Kasumi-1 (cell line): ENCODE measurements at regions not wholly inside any gene's neighbourhood (a gene's known extent, or its start where the extent isn't known, plus 50 kb on each side); places are given as distances from the start of the nearest gene placed in this dataset.
"Not testable (repeated sequence)": the region's sequence is repeated elsewhere in the genome, so short reads cannot be mapped to it uniquely, and the experiment has no call there.

Experiments
- DNase-seq, 2 experiments: peaks; one replicate each; lab custom pipeline; 2025; lab: John Stamatoyannopoulos, UW

DNA sequence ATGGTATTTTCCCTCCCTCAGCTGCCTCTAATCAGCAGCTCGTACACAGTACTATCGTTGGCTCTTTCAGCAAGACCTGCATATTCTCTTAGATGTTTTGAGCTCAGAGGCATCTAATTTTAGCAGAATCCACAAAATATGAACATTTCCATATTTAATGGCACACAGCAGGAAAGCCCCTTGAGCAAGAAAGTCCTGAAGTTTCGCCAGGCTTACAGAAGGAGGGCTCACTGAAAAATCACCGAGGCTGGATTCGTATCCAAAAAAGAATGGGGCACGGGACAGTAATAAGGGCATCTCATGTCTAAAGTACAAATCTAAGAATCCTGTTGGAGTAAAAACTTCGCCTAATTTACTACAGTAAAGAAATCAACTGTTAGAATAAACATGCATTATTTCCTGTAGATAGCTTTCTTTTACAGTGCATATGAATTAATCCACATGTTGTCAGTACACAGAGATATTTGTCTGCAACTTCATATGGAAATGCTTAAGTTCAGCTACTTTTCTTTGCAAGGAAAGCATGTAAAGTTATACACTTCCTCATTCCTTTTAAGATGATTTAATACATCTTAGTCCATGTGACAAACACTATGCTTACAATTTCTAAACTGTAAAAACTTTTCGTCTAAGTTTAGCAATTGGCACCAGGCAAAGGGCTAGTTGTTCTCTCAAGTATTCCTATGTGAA, 1205.3 kb upstream of the ADGRL4 start:
- no peak for DNase-seq

DNA sequence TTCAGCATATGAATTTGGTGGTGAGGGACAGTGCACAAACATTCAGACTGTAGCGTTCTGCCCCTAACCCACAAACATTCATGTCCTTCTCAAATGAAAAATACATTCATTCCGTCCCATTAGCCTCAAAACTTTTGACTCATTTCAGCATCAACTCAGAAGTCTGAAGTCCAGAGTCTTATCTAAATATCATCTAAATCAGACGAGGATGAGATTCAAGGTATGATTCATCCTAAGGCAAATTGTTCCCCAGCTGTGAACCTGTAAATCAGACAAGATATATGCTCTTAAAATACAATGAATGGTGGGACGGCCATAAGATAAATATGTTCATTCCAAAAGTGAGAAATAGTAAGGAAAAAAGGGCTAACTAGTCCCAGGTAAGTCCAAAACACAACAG, 1195.6 kb upstream of the ADGRL4 start:
- no peak for DNase-seq

DNA sequence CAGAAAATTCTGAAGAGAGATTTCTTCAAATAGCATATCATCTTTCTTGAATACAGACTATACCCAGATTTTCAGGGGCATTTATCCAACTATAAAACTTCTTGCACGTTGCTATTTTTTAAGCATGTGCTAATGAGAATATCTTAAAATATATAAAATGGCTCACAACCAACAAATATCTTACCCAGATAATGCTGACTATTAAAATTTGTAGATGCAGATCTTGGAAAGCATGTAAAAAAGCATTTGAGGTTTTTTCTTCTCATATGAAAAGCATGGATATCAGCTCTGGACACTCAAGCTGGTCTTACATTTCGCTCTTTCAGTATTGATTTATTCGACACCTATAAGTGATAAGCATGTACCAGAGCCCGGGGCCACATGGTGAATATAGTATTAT, 1187.7 kb upstream of the ADGRL4 start:
- no peak for DNase-seq

- DNase-seq = no peak
Measured at GRCh38 chr1:80181418-80181817, 1174.9 kb upstream of the ADGRL4 start.

DNA sequence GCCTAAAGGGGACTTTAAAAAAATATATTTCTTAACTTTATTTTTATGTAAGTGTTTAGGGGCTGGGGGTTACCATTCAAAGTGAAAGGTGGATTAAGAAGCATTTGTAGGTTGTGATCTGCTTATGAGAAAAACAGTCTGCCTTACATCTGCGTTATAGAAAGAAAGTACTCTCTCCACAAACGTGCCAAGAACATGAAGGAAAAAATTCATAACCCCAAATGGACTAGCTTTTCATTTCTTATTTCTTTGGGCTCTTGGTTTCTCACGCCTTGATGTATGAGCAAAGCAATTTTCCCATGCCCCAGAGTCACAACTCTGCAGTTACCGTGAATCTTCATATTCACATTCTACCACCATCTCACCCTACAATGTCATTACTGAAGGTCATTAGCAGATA, 1165.1 kb upstream of the ADGRL4 start:
- no peak for DNase-seq

- DNase-seq = no peak
Measured at GRCh38 chr1:80170811-80171485, 1164.4 kb upstream of the ADGRL4 start.

- DNase-seq = no peak
Measured at GRCh38 chr1:80164150-80164549, 1157.6 kb upstream of the ADGRL4 start.

DNA sequence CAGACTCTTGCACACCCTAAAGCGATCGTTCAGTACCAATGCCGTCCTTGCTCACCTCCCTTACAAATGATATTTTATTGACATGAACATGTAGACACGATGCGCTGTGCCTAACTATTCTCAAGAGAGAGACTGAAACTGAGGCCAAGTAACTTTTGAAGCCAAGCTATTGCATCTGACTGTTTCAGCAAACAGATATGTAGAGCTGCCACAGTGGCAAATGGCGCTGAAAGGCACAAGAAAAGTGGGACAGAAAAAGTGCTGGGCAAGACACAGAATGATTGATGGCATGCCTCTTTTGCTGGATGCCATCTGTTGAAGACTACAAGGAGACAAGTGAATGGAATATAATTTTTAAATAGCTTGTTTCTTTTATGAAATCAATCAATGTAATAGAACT, 1157.2 kb upstream of the ADGRL4 start:
- DNase-seq = no peak

- no peak for DNase-seq
Measured at GRCh38 chr1:80158771-80159170, 1152.2 kb upstream of the ADGRL4 start.

GRCh38 chr1:80158266-80158665, 1151.7 kb upstream of the ADGRL4 start:
- DNase-seq = no peak

DNA sequence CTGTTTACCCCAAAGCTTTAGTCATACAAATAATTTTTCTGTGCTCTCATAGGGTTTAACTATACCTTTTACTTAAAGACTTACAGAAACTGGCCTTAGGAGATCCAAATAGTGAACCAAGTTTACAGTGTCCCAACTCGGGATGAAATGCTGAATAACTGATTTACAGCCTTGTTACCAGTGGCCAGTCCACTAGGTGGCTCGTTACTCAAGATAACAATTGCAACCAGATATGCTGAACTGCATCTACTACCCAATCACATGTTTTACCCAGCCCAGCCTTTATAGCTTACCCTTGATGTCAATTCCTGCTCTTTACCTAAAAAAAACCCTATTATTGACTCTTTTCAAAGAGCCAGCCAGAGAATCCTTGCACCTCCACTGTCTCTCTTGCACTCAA, 1148.8 kb upstream of the ADGRL4 start:
- DNase-seq = no peak

- DNase-seq = no peak
Measured at GRCh38 chr1:80154176-80154575, 1147.6 kb upstream of the ADGRL4 start.

DNA sequence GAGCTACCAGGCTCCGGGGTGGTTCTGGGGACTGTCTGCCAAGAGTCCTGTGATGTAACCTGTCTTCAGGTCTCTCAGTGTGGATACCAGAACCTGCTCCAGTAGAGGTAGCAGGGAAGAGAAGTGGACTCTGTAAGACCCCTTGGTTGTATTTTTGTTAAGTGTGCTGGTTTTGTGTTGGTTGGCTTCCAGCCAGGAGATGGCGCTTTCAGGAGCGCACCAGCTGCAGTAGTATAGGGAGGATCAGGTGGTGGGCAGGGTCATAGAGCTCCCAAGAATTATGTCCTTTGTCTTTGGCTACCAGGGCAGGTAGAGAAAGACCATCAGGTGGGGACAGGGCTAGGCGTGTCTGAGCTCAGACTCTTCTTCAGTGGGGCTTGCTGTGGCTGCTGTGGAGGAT, 1147.2 kb upstream of the ADGRL4 start:
- no peak for DNase-seq

DNA sequence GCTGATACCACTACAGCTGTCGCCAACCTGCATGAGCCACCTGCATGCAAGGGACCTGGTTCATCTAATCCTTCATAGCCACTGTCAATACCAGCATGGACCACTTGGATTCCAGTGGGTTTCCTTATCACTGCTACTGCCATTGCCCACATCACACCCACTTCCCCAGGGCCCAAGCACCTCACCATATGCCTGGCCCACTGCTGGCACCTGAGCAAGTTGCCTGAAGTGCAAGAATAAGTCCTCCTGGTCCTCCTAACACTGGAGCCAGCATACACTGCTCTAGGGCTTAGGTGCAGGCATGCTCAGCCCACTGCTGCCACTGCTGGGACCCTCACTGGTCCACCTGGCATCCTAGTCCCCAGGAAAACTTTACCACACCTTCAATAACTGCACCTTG, 1136.8 kb upstream of the ADGRL4 start:
- DNase-seq = no peak

DNA sequence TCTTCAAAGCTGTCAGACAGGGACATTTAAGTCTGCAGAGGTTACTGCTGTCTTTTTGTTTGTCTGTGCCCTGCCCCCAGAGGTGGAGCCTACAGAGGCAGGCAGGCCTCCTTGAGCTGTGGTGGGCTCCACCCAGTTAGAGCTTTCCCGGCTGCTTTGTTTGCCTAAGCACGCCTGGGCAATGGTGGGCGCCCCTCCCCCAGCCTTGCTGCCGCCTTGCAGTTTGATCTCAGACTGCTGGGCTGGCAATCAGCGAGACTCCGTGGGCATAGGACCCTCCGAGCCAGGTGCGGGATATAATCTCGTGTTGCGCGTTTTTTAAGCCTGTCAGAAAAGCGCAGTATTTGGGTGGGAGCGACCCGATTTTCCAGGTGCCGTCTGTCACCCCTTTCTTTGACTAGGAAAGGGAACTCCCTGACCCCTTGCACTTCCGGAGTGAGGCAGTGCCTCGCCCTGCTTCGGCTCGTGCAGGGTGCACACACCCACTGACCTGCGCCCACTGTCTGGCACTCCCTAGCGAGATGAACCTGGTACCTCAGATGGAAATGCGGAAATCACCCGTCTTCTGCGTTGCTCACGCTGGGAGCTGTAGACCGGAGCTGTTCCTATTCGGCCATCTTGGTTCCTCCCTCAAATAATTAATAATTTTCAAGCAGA, 1131.5 kb upstream of the ADGRL4 start:
- DNase-seq = not testable (repeated sequence)

GRCh38 chr1:80113168-80114038, 1106.9 kb upstream of the ADGRL4 start:
- DNase-seq = no peak

DNA sequence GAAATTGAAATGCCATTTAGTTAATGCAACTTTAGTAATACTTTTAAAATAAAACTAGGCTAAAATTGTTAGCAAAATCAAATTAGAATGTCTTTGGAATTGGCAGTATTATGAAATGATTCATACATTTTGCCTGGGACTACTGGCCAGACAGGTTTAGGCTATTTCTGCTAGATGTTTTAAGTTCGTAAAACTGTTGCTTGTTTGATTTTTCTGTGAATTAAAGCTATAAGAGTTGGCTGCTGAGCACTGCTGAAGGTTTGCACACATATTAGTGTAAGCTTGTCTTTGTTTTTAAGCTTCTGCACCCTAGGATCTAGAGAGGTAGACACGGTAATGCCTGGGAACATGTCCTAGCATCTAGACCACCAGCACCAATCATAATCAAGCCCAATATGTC, 1094.6 kb upstream of the ADGRL4 start:
- DNase-seq = no peak

DNA sequence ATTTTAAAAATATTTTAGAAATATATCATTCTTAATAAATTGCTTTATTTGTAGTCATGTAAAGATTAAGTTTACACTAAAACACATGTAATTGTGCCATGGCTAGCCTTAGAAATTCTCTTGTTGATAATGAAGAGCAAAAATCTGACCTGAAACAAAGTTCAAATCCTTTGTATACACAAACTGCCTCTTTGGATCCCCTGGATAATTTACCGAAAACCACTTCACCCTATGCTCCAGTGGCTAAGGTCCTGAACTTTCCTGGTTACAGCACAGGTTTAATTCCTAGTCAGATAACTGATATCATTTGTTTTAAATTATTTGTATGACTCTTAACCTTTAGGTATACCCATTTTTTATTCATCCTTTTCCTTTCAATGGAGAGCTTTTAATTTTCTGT, 1093.2 kb upstream of the ADGRL4 start:
- no peak for DNase-seq

DNA sequence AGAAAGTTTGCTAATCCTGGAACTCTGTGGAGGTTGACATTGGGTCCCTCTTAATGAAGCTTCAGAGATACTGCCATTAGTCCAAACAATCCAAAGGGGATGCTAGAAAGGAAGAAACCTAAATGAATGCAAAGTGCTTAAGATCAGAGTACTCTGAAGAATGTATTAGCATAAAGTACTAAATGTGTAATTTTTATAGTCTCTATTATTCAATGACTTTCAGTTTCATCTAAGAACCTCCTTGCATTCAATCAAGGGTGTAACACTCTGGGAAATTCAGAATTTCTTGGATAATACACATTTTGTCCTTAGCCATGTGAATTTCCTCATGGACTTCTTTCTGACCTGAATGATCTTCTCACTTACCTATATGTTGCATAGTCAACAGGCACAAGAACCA, 1078.5 kb upstream of the ADGRL4 start:
- DNase-seq = no peak

DNA sequence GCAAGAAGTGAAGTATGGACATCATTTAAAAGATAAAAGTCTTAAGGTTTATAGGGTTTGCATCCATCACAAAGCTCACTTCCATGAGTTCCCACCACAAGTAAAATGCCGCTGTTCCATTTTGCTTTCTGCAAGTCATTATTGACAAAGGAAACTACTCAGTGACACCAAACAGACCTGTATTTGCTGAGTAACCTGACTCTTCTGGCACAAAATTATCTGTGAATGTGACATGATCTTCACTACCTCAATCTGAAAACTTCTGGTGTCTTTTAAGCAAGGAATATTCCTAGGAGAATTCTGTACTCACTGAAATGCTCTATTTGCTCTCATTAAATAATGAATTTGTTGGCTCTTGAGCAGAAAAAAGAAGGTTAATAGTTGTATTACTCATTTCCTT, 1077.4 kb upstream of the ADGRL4 start:
- no peak for DNase-seq

GRCh38 chr1:80076469-80076868, 1069.9 kb upstream of the ADGRL4 start:
- no peak for DNase-seq

GRCh38 chr1:80075351-80075750, 1068.8 kb upstream of the ADGRL4 start:
- DNase-seq = no peak

- no peak for DNase-seq
Measured at GRCh38 chr1:80072563-80072962, 1066.0 kb upstream of the ADGRL4 start.
